ENCODE measurements at regions not wholly inside any gene's neighbourhood (a gene's known extent, or its start where the extent isn't known, plus 50 kb on each side); places are given as distances from the start of the nearest gene placed in this dataset.

GRCh38 chr2:789529-789928 is 112.3 kb upstream of the TMEM18 start:
- H3K27me3 ChIP-seq (ENCODE audit: control insufficient read depth, insufficient read depth, low read length): no peaks in the 10 kb centered on the region
- no peak for TF ChIP-seq EZH2 (IDR thresholded peaks at IDR 0.05; ENCODE audit: low read length, missing control alignments)
- no peak for TF ChIP-seq CTCF (conservative IDR thresholded peaks at IDR 0.05 in 1 of 2, IDR thresholded peaks at IDR 0.05 in 1 of 2; ENCODE audit: low read depth in 1 of 2, low read length in 2 of 2)
- H3K4me1 ChIP-seq (ENCODE audit: control insufficient read depth, extremely low read depth, insufficient read depth, low read length): no peaks in the 10 kb centered on the region
- no peak for DNase-seq (ENCODE audit: low read depth in 2 of 2)
- no peak overlapping the region for H3K4me2 ChIP-seq (ENCODE audit: extremely low read depth, insufficient read depth, low read length)
- no peaks in the 10 kb centered on the region for H3K36me3 ChIP-seq (ENCODE audit: control insufficient read depth, insufficient read depth, low read length)
- H4K20me1 ChIP-seq (ENCODE audit: control insufficient read depth, extremely low read depth, insufficient read depth, low read length): no peaks in the 10 kb centered on the region
- H3K9me3 ChIP-seq (ENCODE audit: control insufficient read depth, insufficient read depth, low read depth, low read length): no peaks in the 10 kb centered on the region
- no peaks in the 10 kb centered on the region for H3K79me2 ChIP-seq (ENCODE audit: control insufficient read depth, insufficient read depth, low read length)
- no peak overlapping the region for H3K9ac ChIP-seq (ENCODE audit: insufficient read depth, low read length)
- no peak overlapping the region for H2AFZ ChIP-seq (ENCODE audit: low read length)
- no peak overlapping the region for H3K4me3 ChIP-seq (replicated peaks in 1 of 4; ENCODE audit: control extremely low read depth in 1 of 4, insufficient read depth in 1 of 4, low read depth in 3 of 4, low read length in 4 of 4)
- no peak overlapping the region for H3K27ac ChIP-seq (ENCODE audit: insufficient read depth, low read length)

- no peak overlapping the region for H2AFZ ChIP-seq (ENCODE audit: low read length)
- no peak overlapping the region for H3K4me2 ChIP-seq (ENCODE audit: extremely low read depth, insufficient read depth, low read length)
- no peak for DNase-seq (ENCODE audit: low read depth in 2 of 2)
- no peaks in the 10 kb centered on the region for H3K79me2 ChIP-seq (ENCODE audit: control insufficient read depth, insufficient read depth, low read length)
- H3K4me3 ChIP-seq (replicated peaks in 1 of 4; ENCODE audit: control extremely low read depth in 1 of 4, insufficient read depth in 1 of 4, low read depth in 3 of 4, low read length in 4 of 4): no peak overlapping the region
- no peak overlapping the region for H3K27ac ChIP-seq (ENCODE audit: insufficient read depth, low read length)
- no peaks in the 10 kb centered on the region for H3K9me3 ChIP-seq (ENCODE audit: control insufficient read depth, insufficient read depth, low read depth, low read length)
- no peaks in the 10 kb centered on the region for H3K36me3 ChIP-seq (ENCODE audit: control insufficient read depth, insufficient read depth, low read length)
- H3K4me1 ChIP-seq (ENCODE audit: control insufficient read depth, extremely low read depth, insufficient read depth, low read length): no peaks in the 10 kb centered on the region
- H4K20me1 ChIP-seq (ENCODE audit: control insufficient read depth, extremely low read depth, insufficient read depth, low read length): no peaks in the 10 kb centered on the region
- no peak for TF ChIP-seq CTCF (conservative IDR thresholded peaks at IDR 0.05 in 1 of 2, IDR thresholded peaks at IDR 0.05 in 1 of 2; ENCODE audit: low read depth in 1 of 2, low read length in 2 of 2)
- TF ChIP-seq EZH2 (IDR thresholded peaks at IDR 0.05; ENCODE audit: low read length, missing control alignments): no peak
- no peaks in the 10 kb centered on the region for H3K27me3 ChIP-seq (ENCODE audit: control insufficient read depth, insufficient read depth, low read length)
- no peak overlapping the region for H3K9ac ChIP-seq (ENCODE audit: insufficient read depth, low read length)
These were observed 111.2 kb upstream of the TMEM18 start for GRCh38 chr2:788227-789032.

- H4K20me1 ChIP-seq (ENCODE audit: control insufficient read depth, extremely low read depth, insufficient read depth, low read length): no peaks in the 10 kb centered on the region
- no peaks in the 10 kb centered on the region for H3K36me3 ChIP-seq (ENCODE audit: control insufficient read depth, insufficient read depth, low read length)
- no peaks in the 10 kb centered on the region for H3K9me3 ChIP-seq (ENCODE audit: control insufficient read depth, insufficient read depth, low read depth, low read length)
- no peak overlapping the region for H3K9ac ChIP-seq (ENCODE audit: insufficient read depth, low read length)
- no peak overlapping the region for H2AFZ ChIP-seq (ENCODE audit: low read length)
- no peak for TF ChIP-seq CTCF (conservative IDR thresholded peaks at IDR 0.05 in 1 of 2, IDR thresholded peaks at IDR 0.05 in 1 of 2; ENCODE audit: low read depth in 1 of 2, low read length in 2 of 2)
- TF ChIP-seq EZH2 (IDR thresholded peaks at IDR 0.05; ENCODE audit: low read length, missing control alignments): no peak
- no peak overlapping the region for H3K27ac ChIP-seq (ENCODE audit: insufficient read depth, low read length)
- H3K4me2 ChIP-seq (ENCODE audit: extremely low read depth, insufficient read depth, low read length): no peak overlapping the region
- H3K27me3 ChIP-seq (ENCODE audit: control insufficient read depth, insufficient read depth, low read length): no peaks in the 10 kb centered on the region
- no peak for DNase-seq (ENCODE audit: low read depth in 2 of 2)
- no peak overlapping the region for H3K4me3 ChIP-seq (replicated peaks in 1 of 4; ENCODE audit: control extremely low read depth in 1 of 4, insufficient read depth in 1 of 4, low read depth in 3 of 4, low read length in 4 of 4)
- no peaks in the 10 kb centered on the region for H3K79me2 ChIP-seq (ENCODE audit: control insufficient read depth, insufficient read depth, low read length)
- no peaks in the 10 kb centered on the region for H3K4me1 ChIP-seq (ENCODE audit: control insufficient read depth, extremely low read depth, insufficient read depth, low read length)
These were observed 107.5 kb upstream of the TMEM18 start for GRCh38 chr2:784753-785152.

Measured in fibroblast of lung (primary cell).